Testis (tissue), 2 donors: ENCODE measurements at regions not wholly inside any gene's neighbourhood (a gene's known extent, or its start where the extent isn't known, plus 50 kb on each side); places are given as distances from the start of the nearest gene placed in this dataset.

Experiments used
- POLR2A ChIP-seq: fragments of 450-650 bp; IDR thresholded peaks from one replicate; pipeline ENCODE4 v1.6.1; 2017; ENCODE audit warnings: antibody characterized with exemption, mild to moderate bottlenecking, moderate library complexity
- TF ChIP-seq, protein P1 (sequence below), 3 experiments: fragments of 450-650 bp in 2 of 3; fragments of 200-600 bp in 1 of 3; sonication (generic) in 1 of 3; IDR thresholded peaks; one replicate each; pipeline ENCODE4 v1.5.1; 2016 to 2019; ENCODE audit warnings: antibody characterized with exemption in 3 of 3, mild to moderate bottlenecking in 2 of 3, moderate library complexity in 1 of 3

DNA sequence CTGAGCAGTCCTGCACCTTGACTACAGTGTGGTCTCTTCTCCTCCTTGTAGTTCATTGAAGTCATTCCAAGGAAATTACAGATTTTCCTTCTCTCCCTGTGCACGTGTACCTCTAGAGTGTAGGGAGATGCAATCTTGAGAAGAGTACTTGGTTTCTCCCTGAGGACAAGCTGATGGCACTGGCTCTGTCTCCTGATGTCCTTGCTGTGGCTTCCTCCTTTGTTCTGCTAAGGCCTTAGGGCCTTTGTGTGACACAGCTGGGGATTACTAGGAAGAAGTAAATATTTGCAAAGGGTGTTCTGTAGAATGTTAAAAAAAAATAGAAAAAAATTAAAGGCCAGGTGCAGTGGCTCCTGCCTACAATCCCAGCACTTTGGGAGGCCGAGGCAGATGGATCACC lies 66.2 kb upstream of the APOBEC4 start:
- TF ChIP-seq, protein P1, sequence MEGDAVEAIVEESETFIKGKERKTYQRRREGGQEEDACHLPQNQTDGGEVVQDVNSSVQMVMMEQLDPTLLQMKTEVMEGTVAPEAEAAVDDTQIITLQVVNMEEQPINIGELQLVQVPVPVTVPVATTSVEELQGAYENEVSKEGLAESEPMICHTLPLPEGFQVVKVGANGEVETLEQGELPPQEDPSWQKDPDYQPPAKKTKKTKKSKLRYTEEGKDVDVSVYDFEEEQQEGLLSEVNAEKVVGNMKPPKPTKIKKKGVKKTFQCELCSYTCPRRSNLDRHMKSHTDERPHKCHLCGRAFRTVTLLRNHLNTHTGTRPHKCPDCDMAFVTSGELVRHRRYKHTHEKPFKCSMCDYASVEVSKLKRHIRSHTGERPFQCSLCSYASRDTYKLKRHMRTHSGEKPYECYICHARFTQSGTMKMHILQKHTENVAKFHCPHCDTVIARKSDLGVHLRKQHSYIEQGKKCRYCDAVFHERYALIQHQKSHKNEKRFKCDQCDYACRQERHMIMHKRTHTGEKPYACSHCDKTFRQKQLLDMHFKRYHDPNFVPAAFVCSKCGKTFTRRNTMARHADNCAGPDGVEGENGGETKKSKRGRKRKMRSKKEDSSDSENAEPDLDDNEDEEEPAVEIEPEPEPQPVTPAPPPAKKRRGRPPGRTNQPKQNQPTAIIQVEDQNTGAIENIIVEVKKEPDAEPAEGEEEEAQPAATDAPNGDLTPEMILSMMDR (IDR thresholded peaks at IDR 0.05): no peak
- no peak for TF ChIP-seq POLR2A
